ENCODE measurements at regions not wholly inside any gene's neighbourhood (a gene's known extent, or its start where the extent isn't known, plus 50 kb on each side); places are given as distances from the start of the nearest gene placed in this dataset.
A peak's percentile ranks its signal among the peaks of the same experiment; 100 is the strongest.

- TF ChIP-seq ZNF592 (IDR thresholded peaks at IDR 0.05) (peak; percentile 45; the same call in 1 of the 2 replicates), RBFOX2 (IDR thresholded peaks at IDR 0.05; ENCODE audit: low read depth, low read length) (no peak), MEIS2 (IDR thresholded peaks at IDR 0.05; ENCODE audit: partially characterized antibody) (peak; percentile 56), ZNF584 (CRISPR knock-in tag; IDR thresholded peaks at IDR 0.05; ENCODE audit: low read depth) (no peak), USF1 (CRISPR knock-in tag; IDR thresholded peaks at IDR 0.05) (peak; percentile 52; the same call in 1 of the 2 replicates), JUN (IDR thresholded peaks at IDR 0.05; ENCODE audit: borderline replicate concordance, low read depth, low read length) (peak; percentile 67), JUN (CRISPR knock-in tag; IDR thresholded peaks at IDR 0.05; ENCODE audit: borderline replicate concordance) (no peak), PYGO2 (tag; IDR thresholded peaks at IDR 0.05) (0 out of 2 replicates have a peak, but pooled peaks have one; percentile 16), ESRRA (IDR thresholded peaks at IDR 0.05; ENCODE audit: borderline replicate concordance, low read depth) (peak; percentile 62; the same call in 1 of the 2 replicates), L3MBTL2 (IDR thresholded peaks at IDR 0.05) (peak; percentile 90), ZNF318 (IDR thresholded peaks at IDR 0.05; ENCODE audit: borderline replicate concordance in 1 of 2, low read depth in 1 of 2) (no peak), NR2C2 (CRISPR knock-in tag; IDR thresholded peaks at IDR 0.05) (no peak), NR2C2 (tag; IDR thresholded peaks at IDR 0.05) (peak; percentile 41), ZBTB1 (CRISPR knock-in tag; IDR thresholded peaks at IDR 0.05; ENCODE audit: borderline replicate concordance, low read depth) (no peak)
These were observed 174.8 kb downstream of the EN1 start (continued) for GRCh38 chr2:118672571-118673158.

All from K562 (cell line).